ENCODE measurements at regions not wholly inside any gene's neighbourhood (a gene's known extent, or its start where the extent isn't known, plus 50 kb on each side); places are given as distances from the start of the nearest gene placed in this dataset.

DNA sequence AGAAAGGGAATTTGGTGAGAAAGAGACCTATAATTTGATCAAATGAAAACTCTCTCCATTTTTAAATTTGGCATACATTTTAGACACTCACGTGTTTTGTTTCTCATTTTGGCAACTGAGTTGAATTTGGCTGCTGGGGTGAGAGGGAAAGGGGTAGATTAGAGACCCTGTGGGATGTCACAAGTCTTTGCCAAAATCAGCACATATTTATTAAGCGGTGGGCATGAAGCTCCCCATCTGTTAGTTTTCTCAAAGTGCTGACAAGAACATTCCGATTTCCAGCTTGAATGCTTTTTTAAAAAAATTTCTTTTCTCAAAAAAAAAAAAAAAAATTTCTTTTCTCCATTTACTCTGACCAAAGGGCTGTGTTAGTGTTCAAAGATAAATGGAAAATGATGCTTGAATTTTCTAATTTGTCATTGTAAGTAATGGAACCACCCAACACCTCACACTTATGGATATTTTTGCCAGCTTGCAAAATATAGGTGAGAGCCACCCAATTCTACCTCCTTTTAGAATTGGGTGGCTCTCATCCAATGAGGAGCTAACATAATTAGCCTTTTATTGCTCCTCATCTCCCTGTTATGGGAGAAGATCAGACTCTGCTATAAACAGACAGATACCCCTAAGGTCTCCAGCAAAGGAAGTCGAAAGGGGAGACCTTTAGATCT lies 222.9 kb upstream of the FN1 start:
- Histone ChIP-seq H3K27ac (ENCODE audit: extremely low read length, insufficient read depth, low read length) (no peak overlapping the region), H3K9me3 (ENCODE audit: low read length) (no peaks in the 10 kb centered on the region), H3K9ac (ENCODE audit: insufficient read depth, low read depth, low read length) (no peak overlapping the region), H3K36me3 (replicated peaks in 1 of 2; ENCODE audit: control insufficient read depth in 1 of 2, insufficient read depth in 2 of 2, low read length in 2 of 2) (no peaks in the 10 kb centered on the region), H3K27me3 (ENCODE audit: control insufficient read depth in 1 of 2, insufficient read depth in 2 of 2, low read length in 2 of 2) (no peaks in the 10 kb centered on the region), H3K4me1 (ENCODE audit: insufficient read depth, low read length) (peaks cover 40% of the 10 kb centered on the region), H2AFZ (ENCODE audit: low read length) (no peak overlapping the region), H4K20me1 (ENCODE audit: insufficient read depth, low read length) (no peaks in the 10 kb centered on the region), H3K79me2 (ENCODE audit: insufficient read depth, low read length) (no peaks in the 10 kb centered on the region), H3K4me3 (replicated peaks in 1 of 3; ENCODE audit: insufficient read depth in 1 of 3, low read depth in 2 of 3, low read length in 3 of 3) (no peak overlapping the region), H3K4me2 (ENCODE audit: low read depth, low read length) (no peak overlapping the region)
- ChIA-PET POLR2A (interaction anchor here (1.4 kb wide), 1 partner anchor 40 kb away, joined by 3 read pairs; no protein-coding TSS in a partner anchor), CTCF (ENCODE audit: low intra/inter-chr PET ratio, low total read pairs) (interaction anchor here (0.7 kb wide), 1 partner anchor 43 kb away, joined by 3 read pairs; no protein-coding TSS in a partner anchor)
- FAIRE-seq (no peak), DNase-seq (ENCODE audit: low spot score) (no peak), ATAC-seq (no peak)
- no TSS peak for BruUV-seq (replicated peaks)
- intact Hi-C loops (cut with micrococcal nuclease; ENCODE audit: unreplicated experiment) = no loop called here
- 94% methylated on average over 4 of the region's 4 CpGs for WGBS (ENCODE audit: low lambda C conversion rate)
- in situ Hi-C loops (cut with HindIII; ENCODE audit: extremely low pct_ligation_motif_present, low pct_unique_long_range_greater_than_20kb) = no loop called here
- TF ChIP-seq MAFK (conservative IDR thresholded peaks at IDR 0.05 in 1 of 2, IDR thresholded peaks at IDR 0.05 in 1 of 2; ENCODE audit: low read length in 2 of 2) = peak; percentile 90 to 93
- TF ChIP-seq MAFF (IDR thresholded peaks at IDR 0.05; ENCODE audit: low read depth, low read length) = peak; percentile 91
- TF ChIP-seq ZNF292 (CRISPR knock-in tag; IDR thresholded peaks at IDR 0.05; ENCODE audit: borderline replicate concordance, low read depth) = no peak

DNA sequence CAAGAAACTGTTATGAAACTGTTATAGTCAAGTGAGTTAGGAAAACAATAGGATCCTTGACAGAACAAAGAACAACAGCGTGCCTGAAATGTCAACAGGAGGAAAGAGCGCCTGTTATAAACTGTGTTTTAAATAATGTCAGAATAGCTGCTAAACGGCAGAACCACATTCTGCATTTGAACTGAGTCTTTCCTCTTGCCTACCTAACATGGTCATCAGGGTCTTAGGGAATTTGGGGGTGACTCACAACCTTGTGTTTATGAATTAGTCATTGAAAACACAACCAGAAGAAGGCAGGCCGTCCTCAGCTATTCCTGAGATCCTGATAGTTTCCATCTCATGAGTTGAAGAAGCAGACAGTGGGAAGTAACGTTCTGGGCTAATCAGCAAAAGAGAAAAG lies 222.0 kb upstream of the FN1 start:
- POLR2A ChIA-PET = no interaction called here
- no peak overlapping the region for H2AFZ ChIP-seq (ENCODE audit: low read length)
- intact Hi-C loops (cut with micrococcal nuclease; ENCODE audit: unreplicated experiment) = no loop called here
- no peak for TF ChIP-seq PHF20 (CRISPR knock-in tag; IDR thresholded peaks at IDR 0.05)
- TF ChIP-seq SNAPC2 (CRISPR knock-in tag; IDR thresholded peaks at IDR 0.05) = no peak
- TF ChIP-seq SOX5 (CRISPR knock-in tag; IDR thresholded peaks at IDR 0.05; ENCODE audit: borderline replicate concordance) = peak; percentile 52; the same call in 1 of the 2 replicates
- TF ChIP-seq ZNF501 (CRISPR knock-in tag; IDR thresholded peaks at IDR 0.05) = no peak
- TF ChIP-seq, protein P1, sequence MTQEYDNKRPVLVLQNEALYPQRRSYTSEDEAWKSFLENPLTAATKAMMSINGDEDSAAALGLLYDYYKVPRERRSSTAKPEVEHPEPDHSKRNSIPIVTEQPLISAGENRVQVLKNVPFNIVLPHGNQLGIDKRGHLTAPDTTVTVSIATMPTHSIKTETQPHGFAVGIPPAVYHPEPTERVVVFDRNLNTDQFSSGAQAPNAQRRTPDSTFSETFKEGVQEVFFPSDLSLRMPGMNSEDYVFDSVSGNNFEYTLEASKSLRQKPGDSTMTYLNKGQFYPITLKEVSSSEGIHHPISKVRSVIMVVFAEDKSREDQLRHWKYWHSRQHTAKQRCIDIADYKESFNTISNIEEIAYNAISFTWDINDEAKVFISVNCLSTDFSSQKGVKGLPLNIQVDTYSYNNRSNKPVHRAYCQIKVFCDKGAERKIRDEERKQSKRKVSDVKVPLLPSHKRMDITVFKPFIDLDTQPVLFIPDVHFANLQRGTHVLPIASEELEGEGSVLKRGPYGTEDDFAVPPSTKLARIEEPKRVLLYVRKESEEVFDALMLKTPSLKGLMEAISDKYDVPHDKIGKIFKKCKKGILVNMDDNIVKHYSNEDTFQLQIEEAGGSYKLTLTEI (CRISPR knock-in tag; conservative IDR thresholded peaks at IDR 0.05) = no peak
- TF ChIP-seq SOX6 (IDR thresholded peaks at IDR 0.05) = no peak
- TF ChIP-seq SOX6 (CRISPR knock-in tag; IDR thresholded peaks at IDR 0.05) = peak; percentile 23; the same call in 1 of the 2 replicates
- TF ChIP-seq ZNF354B (CRISPR knock-in tag; IDR thresholded peaks at IDR 0.05) = no peak
- no peak for TF ChIP-seq SOX13 (IDR thresholded peaks at IDR 0.05)
- peak in 1 of 2 experiments; percentile 83; a peak in 2 of 4 replicates for TF ChIP-seq SOX13 (CRISPR knock-in tag; conservative IDR thresholded peaks at IDR 0.05 in 1 of 2, IDR thresholded peaks at IDR 0.05 in 1 of 2)
- TF ChIP-seq, protein P2, sequence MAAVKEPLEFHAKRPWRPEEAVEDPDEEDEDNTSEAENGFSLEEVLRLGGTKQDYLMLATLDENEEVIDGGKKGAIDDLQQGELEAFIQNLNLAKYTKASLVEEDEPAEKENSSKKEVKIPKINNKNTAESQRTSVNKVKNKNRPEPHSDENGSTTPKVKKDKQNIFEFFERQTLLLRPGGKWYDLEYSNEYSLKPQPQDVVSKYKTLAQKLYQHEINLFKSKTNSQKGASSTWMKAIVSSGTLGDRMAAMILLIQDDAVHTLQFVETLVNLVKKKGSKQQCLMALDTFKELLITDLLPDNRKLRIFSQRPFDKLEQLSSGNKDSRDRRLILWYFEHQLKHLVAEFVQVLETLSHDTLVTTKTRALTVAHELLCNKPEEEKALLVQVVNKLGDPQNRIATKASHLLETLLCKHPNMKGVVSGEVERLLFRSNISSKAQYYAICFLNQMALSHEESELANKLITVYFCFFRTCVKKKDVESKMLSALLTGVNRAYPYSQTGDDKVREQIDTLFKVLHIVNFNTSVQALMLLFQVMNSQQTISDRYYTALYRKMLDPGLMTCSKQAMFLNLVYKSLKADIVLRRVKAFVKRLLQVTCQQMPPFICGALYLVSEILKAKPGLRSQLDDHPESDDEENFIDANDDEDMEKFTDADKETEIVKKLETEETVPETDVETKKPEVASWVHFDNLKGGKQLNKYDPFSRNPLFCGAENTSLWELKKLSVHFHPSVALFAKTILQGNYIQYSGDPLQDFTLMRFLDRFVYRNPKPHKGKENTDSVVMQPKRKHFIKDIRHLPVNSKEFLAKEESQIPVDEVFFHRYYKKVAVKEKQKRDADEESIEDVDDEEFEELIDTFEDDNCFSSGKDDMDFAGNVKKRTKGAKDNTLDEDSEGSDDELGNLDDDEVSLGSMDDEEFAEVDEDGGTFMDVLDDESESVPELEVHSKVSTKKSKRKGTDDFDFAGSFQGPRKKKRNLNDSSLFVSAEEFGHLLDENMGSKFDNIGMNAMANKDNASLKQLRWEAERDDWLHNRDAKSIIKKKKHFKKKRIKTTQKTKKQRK (IDR thresholded peaks at IDR 0.05; ENCODE audit: low read length) = no peak

More for the DNA sequence above, 222.0 kb upstream of the FN1 start:
- no peaks in the 10 kb centered on the region for H3K9me3 ChIP-seq (ENCODE audit: low read length)
- in situ Hi-C loops (cut with HindIII; ENCODE audit: extremely low pct_ligation_motif_present, low pct_unique_long_range_greater_than_20kb) = no loop called here
- no peaks in the 10 kb centered on the region for H3K36me3 ChIP-seq (replicated peaks in 1 of 2; ENCODE audit: control insufficient read depth in 1 of 2, insufficient read depth in 2 of 2, low read length in 2 of 2)
- H3K4me3 ChIP-seq (replicated peaks in 1 of 3; ENCODE audit: insufficient read depth in 1 of 3, low read depth in 2 of 3, low read length in 3 of 3) = no peak overlapping the region
- DNase-seq (ENCODE audit: low spot score) (no peak), FAIRE-seq (no peak), ATAC-seq (no peak)
- BruUV-seq (replicated peaks) = no TSS peak
- no peaks in the 10 kb centered on the region for H4K20me1 ChIP-seq (ENCODE audit: insufficient read depth, low read length)
- no peak overlapping the region for H3K27ac ChIP-seq (ENCODE audit: extremely low read length, insufficient read depth, low read length)
- H3K27me3 ChIP-seq (ENCODE audit: control insufficient read depth in 1 of 2, insufficient read depth in 2 of 2, low read length in 2 of 2) = no peaks in the 10 kb centered on the region
- H3K9ac ChIP-seq (ENCODE audit: insufficient read depth, low read depth, low read length) = no peak overlapping the region
- no peak overlapping the region for H3K4me2 ChIP-seq (ENCODE audit: low read depth, low read length)
- no peaks in the 10 kb centered on the region for H3K79me2 ChIP-seq (ENCODE audit: insufficient read depth, low read length)
- CTCF ChIA-PET (ENCODE audit: low intra/inter-chr PET ratio, low total read pairs) = no interaction called here
- 81% methylated on average over 5 of the region's 5 CpGs for WGBS (ENCODE audit: low lambda C conversion rate)
- H3K4me1 ChIP-seq (ENCODE audit: insufficient read depth, low read length) = peaks cover 40% of the 10 kb centered on the region

Data from HepG2 (cell line).